ENCODE measurements at regions not wholly inside any gene's neighbourhood (a gene's known extent, or its start where the extent isn't known, plus 50 kb on each side); places are given as distances from the start of the nearest gene placed in this dataset.

- no peaks in the 10 kb centered on the region for H3K27me3 ChIP-seq (ENCODE audit: control insufficient read depth, insufficient read depth, low read length)
- no peak overlapping the region for H3K27ac ChIP-seq
- H3K4me1 ChIP-seq = no peaks in the 10 kb centered on the region
- H3K9ac ChIP-seq = no peak overlapping the region
- H3K4me3 ChIP-seq (ENCODE audit: low read depth, low read length) = no peak overlapping the region
- H3K4me2 ChIP-seq (ENCODE audit: low read length) = no peak overlapping the region
- no peak overlapping the region for H2AFZ ChIP-seq
- no peaks in the 10 kb centered on the region for H3K36me3 ChIP-seq (ENCODE audit: control insufficient read depth, insufficient read depth, low read length)
- no peaks in the 10 kb centered on the region for H3K79me2 ChIP-seq
- no peak for TF ChIP-seq CTCF (IDR thresholded peaks at IDR 0.05)
- H3K9me3 ChIP-seq (ENCODE audit: control insufficient read depth, low read length) = no peaks in the 10 kb centered on the region
These were observed 458.8 kb downstream of the PIK3C3 start for GRCh38 chr18:42413870-42414269.

- no peaks in the 10 kb centered on the region for H3K27me3 ChIP-seq (ENCODE audit: control insufficient read depth, insufficient read depth, low read length)
- H3K9ac ChIP-seq = no peak overlapping the region
- no peaks in the 10 kb centered on the region for H3K4me1 ChIP-seq
- H3K4me3 ChIP-seq (ENCODE audit: low read depth, low read length) = no peak overlapping the region
- no peak overlapping the region for H2AFZ ChIP-seq
- no peaks in the 10 kb centered on the region for H3K36me3 ChIP-seq (ENCODE audit: control insufficient read depth, insufficient read depth, low read length)
- H3K27ac ChIP-seq = no peak overlapping the region
- no peaks in the 10 kb centered on the region for H3K79me2 ChIP-seq
- no peak for TF ChIP-seq CTCF (IDR thresholded peaks at IDR 0.05)
- no peak overlapping the region for H3K4me2 ChIP-seq (ENCODE audit: low read length)
- no peaks in the 10 kb centered on the region for H3K9me3 ChIP-seq (ENCODE audit: control insufficient read depth, low read length)
These were observed 459.9 kb downstream of the PIK3C3 start for GRCh38 chr18:42414756-42415454.

GRCh38 chr18:42417189-42417588 is 462.2 kb downstream of the PIK3C3 start:
- Histone ChIP-seq H3K36me3 (ENCODE audit: control insufficient read depth, insufficient read depth, low read length) (no peaks in the 10 kb centered on the region), H3K27me3 (ENCODE audit: control insufficient read depth, insufficient read depth, low read length) (no peaks in the 10 kb centered on the region), H3K4me1 (no peaks in the 10 kb centered on the region), H3K4me2 (ENCODE audit: low read length) (no peak overlapping the region), H3K9ac (no peak overlapping the region), H3K9me3 (ENCODE audit: control insufficient read depth, low read length) (no peaks in the 10 kb centered on the region), H3K27ac (no peak overlapping the region), H2AFZ (no peak overlapping the region), H3K4me3 (ENCODE audit: low read depth, low read length) (no peak overlapping the region), H3K79me2 (no peaks in the 10 kb centered on the region)
- no peak for TF ChIP-seq CTCF (IDR thresholded peaks at IDR 0.05)

- H3K9me3 ChIP-seq (ENCODE audit: control insufficient read depth, low read length) = no peaks in the 10 kb centered on the region
- no peak overlapping the region for H3K27ac ChIP-seq
- no peak overlapping the region for H2AFZ ChIP-seq
- no peak overlapping the region for H3K4me2 ChIP-seq (ENCODE audit: low read length)
- H3K9ac ChIP-seq = no peak overlapping the region
- no peak for TF ChIP-seq CTCF (IDR thresholded peaks at IDR 0.05)
- H3K4me3 ChIP-seq (ENCODE audit: low read depth, low read length) = no peak overlapping the region
- no peaks in the 10 kb centered on the region for H3K79me2 ChIP-seq
- H3K36me3 ChIP-seq (ENCODE audit: control insufficient read depth, insufficient read depth, low read length) = no peaks in the 10 kb centered on the region
- H3K27me3 ChIP-seq (ENCODE audit: control insufficient read depth, insufficient read depth, low read length) = no peaks in the 10 kb centered on the region
- no peaks in the 10 kb centered on the region for H3K4me1 ChIP-seq
These were observed 463.1 kb downstream of the PIK3C3 start for GRCh38 chr18:42418121-42418520.

- H3K4me2 ChIP-seq (ENCODE audit: low read length) = no peak overlapping the region
- no peak overlapping the region for H3K9ac ChIP-seq
- H3K27ac ChIP-seq = no peak overlapping the region
- TF ChIP-seq CTCF (IDR thresholded peaks at IDR 0.05) = no peak
- H3K4me1 ChIP-seq = no peaks in the 10 kb centered on the region
- no peak overlapping the region for H3K4me3 ChIP-seq (ENCODE audit: low read depth, low read length)
- H3K36me3 ChIP-seq (ENCODE audit: control insufficient read depth, insufficient read depth, low read length) = no peaks in the 10 kb centered on the region
- no peaks in the 10 kb centered on the region for H3K79me2 ChIP-seq
- H3K27me3 ChIP-seq (ENCODE audit: control insufficient read depth, insufficient read depth, low read length) = no peaks in the 10 kb centered on the region
- H3K9me3 ChIP-seq (ENCODE audit: control insufficient read depth, low read length) = no peaks in the 10 kb centered on the region
- no peak overlapping the region for H2AFZ ChIP-seq
These were observed 470.0 kb downstream of the PIK3C3 start for GRCh38 chr18:42425025-42425424.

Data from parathyroid adenoma (tissue), 2 donors.